ENCODE measurements at regions not wholly inside any gene's neighbourhood (a gene's known extent, or its start where the extent isn't known, plus 50 kb on each side); places are given as distances from the start of the nearest gene placed in this dataset.

DNA sequence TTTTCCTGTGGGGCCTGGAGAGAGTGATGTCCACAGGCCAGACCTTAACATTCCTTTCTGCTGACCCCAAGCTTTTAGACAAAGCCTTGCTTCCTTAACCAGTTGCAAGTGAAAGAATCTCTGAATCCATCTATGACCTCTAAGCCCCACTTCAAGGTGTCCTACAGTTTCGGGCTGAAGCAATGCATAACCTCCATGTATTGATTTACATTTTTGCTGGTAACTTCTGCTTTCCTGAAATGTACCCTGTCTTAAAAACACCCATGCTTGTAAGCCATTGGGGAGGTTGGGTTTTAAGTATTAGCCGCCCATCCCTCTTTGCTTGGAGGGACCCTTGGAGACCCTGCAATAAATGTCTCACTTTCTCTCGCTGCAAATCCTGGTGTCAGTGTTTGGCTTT is 190.6 kb downstream of the VRK1 start:
- CTCF ChIA-PET = interaction anchor here (1.4 kb wide), 1 partner anchor 10 kb away, joined by 3 read pairs; no protein-coding TSS in a partner anchor
- DNase-seq (ENCODE audit: extremely low spot score) = no peak
- POLR2A ChIA-PET = no interaction called here
- TF ChIP-seq, protein P1, sequence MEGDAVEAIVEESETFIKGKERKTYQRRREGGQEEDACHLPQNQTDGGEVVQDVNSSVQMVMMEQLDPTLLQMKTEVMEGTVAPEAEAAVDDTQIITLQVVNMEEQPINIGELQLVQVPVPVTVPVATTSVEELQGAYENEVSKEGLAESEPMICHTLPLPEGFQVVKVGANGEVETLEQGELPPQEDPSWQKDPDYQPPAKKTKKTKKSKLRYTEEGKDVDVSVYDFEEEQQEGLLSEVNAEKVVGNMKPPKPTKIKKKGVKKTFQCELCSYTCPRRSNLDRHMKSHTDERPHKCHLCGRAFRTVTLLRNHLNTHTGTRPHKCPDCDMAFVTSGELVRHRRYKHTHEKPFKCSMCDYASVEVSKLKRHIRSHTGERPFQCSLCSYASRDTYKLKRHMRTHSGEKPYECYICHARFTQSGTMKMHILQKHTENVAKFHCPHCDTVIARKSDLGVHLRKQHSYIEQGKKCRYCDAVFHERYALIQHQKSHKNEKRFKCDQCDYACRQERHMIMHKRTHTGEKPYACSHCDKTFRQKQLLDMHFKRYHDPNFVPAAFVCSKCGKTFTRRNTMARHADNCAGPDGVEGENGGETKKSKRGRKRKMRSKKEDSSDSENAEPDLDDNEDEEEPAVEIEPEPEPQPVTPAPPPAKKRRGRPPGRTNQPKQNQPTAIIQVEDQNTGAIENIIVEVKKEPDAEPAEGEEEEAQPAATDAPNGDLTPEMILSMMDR (IDR thresholded peaks at IDR 0.05; ENCODE audit: control extremely low read depth, extremely low read depth, low read depth, missing control alignments) = no peak

DNA sequence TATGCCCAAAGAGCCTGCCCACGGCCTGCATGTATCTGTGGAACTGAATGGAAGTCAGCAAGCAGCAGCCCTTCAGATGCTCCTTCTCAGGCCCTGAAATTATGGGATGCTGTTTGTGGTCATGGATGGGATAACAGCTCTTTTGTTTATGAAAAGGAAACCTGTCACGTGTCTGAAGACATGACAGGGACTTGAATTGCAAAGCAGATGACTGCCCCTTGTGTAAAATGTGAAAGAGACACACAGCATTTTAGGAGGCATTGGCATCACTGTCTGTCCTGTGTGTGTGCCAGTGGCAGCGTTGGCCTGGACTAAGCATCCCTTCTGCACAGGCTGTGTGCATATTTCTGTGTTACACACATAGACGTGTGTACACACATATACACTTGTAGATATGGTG is 192.1 kb downstream of the VRK1 start:
- ChIA-PET POLR2A (no interaction called here), CTCF (interaction anchor here (1.4 kb wide), 1 partner anchor 12 kb away, joined by 3 read pairs; no protein-coding TSS in a partner anchor)
- TF ChIP-seq, protein P1 (IDR thresholded peaks at IDR 0.05; ENCODE audit: control extremely low read depth, extremely low read depth, low read depth, missing control alignments) = no peak
- no peak for DNase-seq (ENCODE audit: extremely low spot score)

DNA sequence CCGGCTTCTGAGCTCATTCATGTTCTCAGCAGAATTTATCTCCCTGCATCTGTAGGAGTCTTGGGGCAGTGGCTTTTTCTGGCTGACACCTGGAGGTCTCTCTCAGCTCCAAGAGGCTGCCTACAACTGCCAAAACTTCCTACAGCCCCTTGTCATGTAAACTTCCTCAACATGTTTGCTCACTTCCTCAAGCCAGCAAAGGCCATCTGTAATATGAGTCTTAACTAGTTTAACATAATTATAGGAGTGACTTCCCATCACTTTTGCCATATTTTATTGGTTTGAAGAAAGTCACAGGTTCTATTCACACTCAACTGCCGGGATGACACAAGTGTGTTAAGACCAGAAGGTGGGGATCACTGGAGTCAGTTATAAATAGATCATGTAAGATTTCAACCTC is 194.0 kb downstream of the VRK1 start:
- POLR2A ChIA-PET = no interaction called here
- DNase-seq (ENCODE audit: extremely low spot score) = no peak
- CTCF ChIA-PET = interaction anchor here (1.4 kb wide), 1 partner anchor 21 kb away, joined by 3 read pairs; no protein-coding TSS in a partner anchor
- TF ChIP-seq, protein P1 (IDR thresholded peaks at IDR 0.05; ENCODE audit: control extremely low read depth, extremely low read depth, low read depth, missing control alignments) = no peak

DNA sequence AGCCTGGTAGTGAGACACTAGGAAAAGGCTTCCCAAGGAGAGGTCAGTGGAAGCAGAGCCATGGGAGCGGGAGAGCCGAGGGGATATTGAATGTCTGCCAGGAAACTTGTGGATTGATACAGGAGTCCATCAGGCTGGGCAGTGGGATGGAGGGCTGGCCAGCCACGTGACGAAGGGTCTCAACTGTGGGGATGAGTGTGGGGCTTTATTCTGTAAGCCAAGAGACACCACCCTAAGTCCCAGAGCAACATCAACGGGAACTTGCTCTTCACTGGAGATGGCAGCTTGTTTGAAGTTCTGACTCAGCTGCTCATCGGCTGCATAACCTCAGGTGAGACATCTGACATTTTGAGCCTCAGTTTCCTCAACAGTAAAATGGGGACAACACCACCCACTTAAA is 197.8 kb downstream of the VRK1 start:
- CTCF ChIA-PET = no interaction called here
- TF ChIP-seq, protein P1 (IDR thresholded peaks at IDR 0.05; ENCODE audit: control extremely low read depth, extremely low read depth, low read depth, missing control alignments) = no peak
- POLR2A ChIA-PET = no interaction called here
- DNase-seq (ENCODE audit: extremely low spot score) = no peak

DNA sequence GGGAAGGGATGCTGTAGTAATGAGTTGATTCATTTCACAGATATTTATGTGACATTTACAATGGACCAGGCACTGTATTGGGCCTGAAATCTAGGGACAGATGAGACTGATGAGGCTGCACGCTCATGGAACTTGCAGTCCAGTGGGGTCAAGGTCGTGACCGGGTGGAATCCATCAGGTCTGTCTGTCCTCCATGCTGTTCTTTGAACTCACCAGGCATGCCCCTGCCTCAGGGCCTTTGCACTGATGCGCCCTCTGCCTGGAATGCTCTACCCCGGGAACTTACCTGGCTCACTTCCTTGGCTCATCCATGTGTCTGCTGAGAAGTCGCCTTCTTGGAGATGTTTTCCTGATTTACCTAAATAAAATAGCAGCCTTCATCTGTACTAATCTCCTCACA is 200.1 kb downstream of the VRK1 start:
- POLR2A ChIA-PET = no interaction called here
- CTCF ChIA-PET = no interaction called here
- TF ChIP-seq, protein P1 (IDR thresholded peaks at IDR 0.05; ENCODE audit: control extremely low read depth, extremely low read depth, low read depth, missing control alignments) = no peak
- no peak for DNase-seq (ENCODE audit: extremely low spot score)

DNA sequence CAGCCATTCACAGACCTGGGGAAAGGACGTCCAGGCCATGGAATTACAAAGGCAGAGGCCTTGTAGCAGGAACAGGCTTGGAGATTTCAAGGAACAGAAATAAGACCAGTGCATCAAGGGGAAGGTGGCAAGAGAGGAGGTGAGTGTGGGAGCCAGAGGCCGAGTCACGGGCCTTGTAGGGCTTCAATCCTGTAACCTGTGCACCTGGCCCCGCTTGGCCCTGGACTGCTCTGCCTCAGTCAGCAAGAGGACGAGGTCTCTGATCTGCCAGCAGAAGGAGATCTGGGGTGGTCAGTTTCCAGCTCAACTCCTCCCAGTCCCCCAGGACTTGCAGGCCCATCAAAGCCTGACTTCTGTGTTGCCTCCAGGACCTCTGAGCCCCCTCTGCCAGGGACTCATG is 200.8 kb downstream of the VRK1 start:
- TF ChIP-seq, protein P1 (IDR thresholded peaks at IDR 0.05; ENCODE audit: control extremely low read depth, extremely low read depth, low read depth, missing control alignments) = no peak
- ChIA-PET POLR2A (no interaction called here), CTCF (no interaction called here)
- no peak for DNase-seq (ENCODE audit: extremely low spot score)
